ENCODE measurements at regions not wholly inside any gene's neighbourhood (a gene's known extent, or its start where the extent isn't known, plus 50 kb on each side); places are given as distances from the start of the nearest gene placed in this dataset.

- Histone ChIP-seq H3K4me2 (ENCODE audit: insufficient read depth, low read length) (no peak overlapping the region), H3K9me1 (replicated peaks; ENCODE audit: control insufficient read depth, extremely low read depth, insufficient read depth, low read length) (no peaks in the 10 kb centered on the region), H2AFZ (ENCODE audit: low read depth, low read length) (no peak overlapping the region), H3K36me3 (ENCODE audit: control insufficient read depth in 2 of 2, extremely low read depth in 1 of 2, insufficient read depth in 2 of 2, low read length in 2 of 2) (no peaks in the 10 kb centered on the region), H3K27ac (ENCODE audit: insufficient read depth, low read depth, low read length) (no peak overlapping the region), H3K9me3 (replicated peaks; ENCODE audit: control insufficient read depth, insufficient read depth, low read length) (no peaks in the 10 kb centered on the region), H3K4me1 (ENCODE audit: control insufficient read depth, extremely low read depth, insufficient read depth, low read length) (no peaks in the 10 kb centered on the region), H3K27me3 (ENCODE audit: control insufficient read depth in 2 of 2, insufficient read depth in 2 of 2, low read length in 2 of 2) (no peaks in the 10 kb centered on the region), H3K4me3 (replicated peaks in 1 of 3; ENCODE audit: insufficient read depth in 1 of 3, low read depth in 1 of 3, low read length in 3 of 3) (no peak overlapping the region), H3K9ac (replicated peaks; ENCODE audit: extremely low read depth, insufficient read depth, low read length) (no peak overlapping the region), H3K79me2 (ENCODE audit: control insufficient read depth, insufficient read depth, low read length) (no peaks in the 10 kb centered on the region), H4K20me1 (replicated peaks; ENCODE audit: control insufficient read depth, extremely low read depth, insufficient read depth, low read length) (no peaks in the 10 kb centered on the region)
- BruUV-seq (replicated peaks), result no TSS peak
- intact Hi-C loops (cut with micrococcal nuclease) (no loop called here), dilution Hi-C loops (cut with MboI; ENCODE audit: extremely low pct_ligation_motif_present, low sequenced_read_pairs) (no loop called here)
- no peak for DNase-seq (ENCODE audit: low read depth, low spot score)
- TF ChIP-seq POLR2A (IDR thresholded peaks at IDR 0.05; ENCODE audit: low read depth, low read length), result no peak
- no peak for TF ChIP-seq FOS (IDR thresholded peaks at IDR 0.05; ENCODE audit: borderline replicate concordance, insufficient read depth, low read length)
- no peak for TF ChIP-seq JUN (IDR thresholded peaks at IDR 0.05; ENCODE audit: borderline replicate concordance, insufficient read depth, insufficient read length, low read depth)
- TF ChIP-seq EZH2 (IDR thresholded peaks at IDR 0.05; ENCODE audit: borderline replicate concordance, low read depth, low read length, severe bottlenecking), result no peak
- no peak for TF ChIP-seq POLR2AphosphoS5 (IDR thresholded peaks at IDR 0.05; ENCODE audit: insufficient read depth, low read depth, low read length)
- TF ChIP-seq CTCF (IDR thresholded peaks at IDR 0.05; ENCODE audit: extremely low read depth in 1 of 2, insufficient read depth in 1 of 2, low read depth in 1 of 2, low read length in 2 of 2), result no peak
- no peak for TF ChIP-seq GATA2 (IDR thresholded peaks at IDR 0.05; ENCODE audit: insufficient read depth, insufficient read length, low read depth, low read length)
- no peak for TF ChIP-seq MYC (IDR thresholded peaks at IDR 0.05; ENCODE audit: low read depth, low read length)
- ChIA-PET CTCF (interaction anchor here (1.4 kb wide), 1 partner anchor 767 kb away, joined by 3 read pairs; no protein-coding TSS in a partner anchor), POLR2A (no interaction called here)
- no peak for FAIRE-seq
These were observed 383.7 kb downstream of the PPP3CA start for GRCh38 chr4:100963627-100964026.

Data from endothelial cell of umbilical vein (primary cell).